ENCODE measurements at regions not wholly inside any gene's neighbourhood (a gene's known extent, or its start where the extent isn't known, plus 50 kb on each side); places are given as distances from the start of the nearest gene placed in this dataset.

GRCh38 chr5:56705217-56705616 lies 110.1 kb upstream of the MAP3K1 start:
- H3K4me3 ChIP-seq = no peak overlapping the region
- no peak for TF ChIP-seq CTCF (IDR thresholded peaks at IDR 0.05)
- ATAC-seq (ENCODE audit: insufficient number of reproducible peaks, low FRiP score, low read depth) (no peak), DNase-seq (ENCODE audit: low spot score) (no peak)
- H3K4me1 ChIP-seq (ENCODE audit: control insufficient read depth in 1 of 2, low read depth in 2 of 2) = no peaks in the 10 kb centered on the region
- H3K27ac ChIP-seq = no peak overlapping the region
- no peaks in the 10 kb centered on the region for H3K9me3 ChIP-seq
- H3K27me3 ChIP-seq (replicated peaks; ENCODE audit: insufficient read depth) = no peaks in the 10 kb centered on the region
- no peaks in the 10 kb centered on the region for H3K36me3 ChIP-seq

- no peaks in the 10 kb centered on the region for H3K4me1 ChIP-seq (ENCODE audit: control insufficient read depth in 1 of 2, low read depth in 2 of 2)
- no peaks in the 10 kb centered on the region for H3K36me3 ChIP-seq
- H3K27me3 ChIP-seq (replicated peaks; ENCODE audit: insufficient read depth) = no peaks in the 10 kb centered on the region
- ATAC-seq (ENCODE audit: insufficient number of reproducible peaks, low FRiP score, low read depth) = no peak
- H3K27ac ChIP-seq = no peak overlapping the region
- no peak for DNase-seq (ENCODE audit: low spot score)
- H3K4me3 ChIP-seq = no peak overlapping the region
- no peak for TF ChIP-seq CTCF (IDR thresholded peaks at IDR 0.05)
- no peaks in the 10 kb centered on the region for H3K9me3 ChIP-seq
Observed at GRCh38 chr5:56703952-56704351, 111.4 kb upstream of the MAP3K1 start.

- no peak for ATAC-seq (ENCODE audit: insufficient number of reproducible peaks, low FRiP score, low read depth)
Observed at GRCh38 chr5:56700711-56701110, 114.6 kb upstream of the MAP3K1 start.

GRCh38 chr5:56699538-56699937 lies 115.8 kb upstream of the MAP3K1 start:
- ATAC-seq (ENCODE audit: insufficient number of reproducible peaks, low FRiP score, low read depth) (no peak), DNase-seq (ENCODE audit: low spot score) (no peak)
- Histone ChIP-seq H3K36me3 (no peaks in the 10 kb centered on the region), H3K4me1 (ENCODE audit: control insufficient read depth in 1 of 2, low read depth in 2 of 2) (no peaks in the 10 kb centered on the region), H3K4me3 (no peak overlapping the region), H3K27ac (no peak overlapping the region), H3K9me3 (no peaks in the 10 kb centered on the region), H3K27me3 (replicated peaks; ENCODE audit: insufficient read depth) (no peaks in the 10 kb centered on the region)
- no peak for TF ChIP-seq CTCF (IDR thresholded peaks at IDR 0.05)

More at GRCh38 chr5:56700711-56701110, 114.6 kb upstream of the MAP3K1 start:
- Histone ChIP-seq H3K27ac (no peak overlapping the region), H3K36me3 (no peaks in the 10 kb centered on the region), H3K9me3 (no peaks in the 10 kb centered on the region), H3K4me3 (no peak overlapping the region), H3K27me3 (replicated peaks; ENCODE audit: insufficient read depth) (no peaks in the 10 kb centered on the region), H3K4me1 (ENCODE audit: control insufficient read depth in 1 of 2, low read depth in 2 of 2) (no peaks in the 10 kb centered on the region)
- DNase-seq (ENCODE audit: low spot score) = no peak
- no peak for TF ChIP-seq CTCF (IDR thresholded peaks at IDR 0.05)

- DNase-seq (ENCODE audit: low spot score) (no peak), ATAC-seq (ENCODE audit: insufficient number of reproducible peaks, low FRiP score, low read depth) (no peak)
- no peak for TF ChIP-seq CTCF (IDR thresholded peaks at IDR 0.05)
- Histone ChIP-seq H3K4me1 (ENCODE audit: control insufficient read depth in 1 of 2, low read depth in 2 of 2) (no peaks in the 10 kb centered on the region), H3K4me3 (no peak overlapping the region), H3K27me3 (replicated peaks; ENCODE audit: insufficient read depth) (no peaks in the 10 kb centered on the region), H3K27ac (no peak overlapping the region), H3K36me3 (no peaks in the 10 kb centered on the region), H3K9me3 (no peaks in the 10 kb centered on the region)
Observed at GRCh38 chr5:56698463-56699381, 116.6 kb upstream of the MAP3K1 start.

Measured in thoracic aorta (tissue), 2 donors.